GM19372 (cell line): ENCODE measurements at regions not wholly inside any gene's neighbourhood (a gene's known extent, or its start where the extent isn't known, plus 50 kb on each side); places are given as distances from the start of the nearest gene placed in this dataset.

ENCODE experiments used
- ATAC-seq: cut with Tn5 transposase; IDR thresholded peaks from one replicate; pipeline ENCODE4 v1.9.1; 2021; ENCODE audit warnings: mild to moderate bottlenecking, low read depth, moderate library complexity; ENCODE audit not compliant: unreplicated experiment

DNA sequence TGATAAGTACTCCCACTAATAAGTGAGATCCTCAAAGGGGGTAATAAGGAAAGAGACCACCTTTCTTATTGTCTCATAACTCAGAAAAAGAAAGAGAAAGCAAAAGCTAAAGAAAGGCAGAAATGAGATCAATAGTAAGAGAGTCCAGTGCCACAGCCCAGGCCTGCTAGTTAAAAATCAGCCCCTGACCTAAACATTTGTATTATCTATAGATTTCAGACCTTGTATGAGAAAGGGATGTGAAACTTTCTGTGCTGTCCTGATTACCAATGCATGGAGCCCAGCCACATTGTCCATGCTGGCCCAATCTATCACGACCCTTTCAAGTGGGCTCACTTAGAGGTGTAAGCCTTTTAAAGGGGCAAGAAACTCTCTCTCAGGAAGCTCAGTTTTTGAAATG is 684.8 kb upstream of the TSPY4 start:
- no peak for ATAC-seq

DNA sequence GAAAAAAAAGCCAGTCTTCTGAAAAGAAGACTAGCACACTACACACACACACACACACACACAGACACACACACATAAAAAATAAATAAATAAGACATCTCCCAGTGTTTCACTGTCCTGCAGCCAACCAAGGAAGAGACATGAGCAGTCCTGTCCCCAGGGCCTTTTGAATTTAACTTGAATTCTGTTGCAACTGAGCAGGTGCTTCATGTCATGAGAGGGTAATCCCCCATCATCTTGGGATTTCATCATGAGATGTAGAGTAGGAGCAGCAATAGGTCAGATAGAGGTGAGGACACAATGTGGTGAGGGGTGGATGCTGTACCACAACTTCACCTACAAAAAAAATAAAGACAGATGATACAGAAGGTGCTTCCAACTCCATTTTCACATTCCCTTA is 682.2 kb upstream of the TSPY4 start:
- ATAC-seq = no peak

DNA sequence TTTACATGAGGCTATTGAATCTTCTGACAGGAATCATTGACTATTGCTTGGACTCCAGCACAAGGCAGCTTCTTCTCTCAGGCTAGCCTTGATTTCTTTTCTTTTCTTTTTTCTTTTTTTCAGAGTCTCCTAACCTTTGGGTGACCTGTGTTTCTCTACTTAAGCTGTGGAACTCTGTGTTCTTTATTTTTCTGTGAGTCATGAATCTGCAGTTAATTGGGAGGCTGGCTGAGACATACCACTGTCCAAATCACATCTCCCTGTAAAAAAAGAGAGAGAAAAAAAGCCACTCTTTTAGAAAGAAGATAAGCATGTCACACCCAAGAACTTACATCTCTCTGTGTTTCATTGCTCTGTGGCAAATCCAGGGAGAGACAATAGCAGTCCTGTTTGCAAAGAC is 681.2 kb upstream of the TSPY4 start:
- no peak for ATAC-seq

DNA sequence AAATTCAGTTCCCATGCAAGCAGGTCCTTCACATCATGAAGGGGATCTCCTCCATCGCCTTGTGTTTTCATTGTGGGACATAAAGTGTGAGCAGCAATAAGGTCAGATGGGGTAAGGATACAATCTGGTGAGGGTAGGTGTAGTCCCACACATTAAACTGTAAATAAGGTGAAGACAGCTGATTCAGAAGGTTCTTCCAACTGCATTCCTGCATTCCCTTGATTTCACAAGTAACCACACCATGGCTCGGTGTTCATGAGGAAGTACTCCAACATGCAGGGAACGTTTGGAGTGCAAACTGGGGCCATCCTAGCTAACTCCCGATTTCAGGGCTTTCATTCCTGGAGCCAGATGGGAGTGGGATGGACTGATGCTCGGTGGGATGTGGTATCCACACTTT is 680.7 kb upstream of the TSPY4 start:
- no peak for ATAC-seq

DNA sequence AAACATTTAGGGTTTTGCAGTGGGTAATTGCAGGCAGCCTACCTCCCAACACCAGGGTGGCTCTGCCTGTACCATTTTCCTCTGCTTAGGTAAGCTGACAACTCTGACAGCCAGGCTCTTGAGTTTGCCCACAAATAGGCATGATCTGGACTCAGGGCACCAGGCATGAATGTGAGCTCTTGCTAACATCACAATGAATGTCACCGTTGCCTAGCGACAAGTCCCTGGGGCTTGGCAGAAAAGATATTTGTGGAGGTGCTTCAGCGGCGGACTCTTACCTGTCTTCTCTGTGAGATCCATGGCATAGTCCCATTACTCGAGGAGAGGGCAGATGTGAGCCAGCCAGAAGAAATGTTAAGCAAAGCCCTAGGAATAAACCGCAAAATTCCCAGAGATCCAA is 677.5 kb upstream of the TSPY4 start:
- ATAC-seq = no peak

DNA sequence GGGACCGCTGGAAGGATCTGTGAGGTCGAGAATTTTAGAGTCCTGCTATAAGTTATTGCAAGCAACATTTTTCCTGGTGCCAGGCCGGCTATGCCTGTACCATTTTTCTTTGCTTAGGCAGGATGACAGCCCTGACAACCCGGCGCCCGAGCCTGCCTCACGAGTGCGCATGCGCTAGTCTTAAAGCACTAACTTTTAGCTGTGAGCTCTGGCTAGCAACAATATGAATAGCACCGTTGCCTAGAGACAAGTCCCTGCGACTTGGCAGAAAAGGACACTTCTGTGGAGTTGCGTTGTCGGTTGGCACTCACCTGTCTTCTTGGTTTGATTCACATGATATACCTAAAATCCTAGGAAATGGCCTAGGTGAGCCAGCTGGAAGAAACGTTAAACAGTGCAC is 663.4 kb upstream of the TSPY4 start:
- no peak for ATAC-seq

DNA sequence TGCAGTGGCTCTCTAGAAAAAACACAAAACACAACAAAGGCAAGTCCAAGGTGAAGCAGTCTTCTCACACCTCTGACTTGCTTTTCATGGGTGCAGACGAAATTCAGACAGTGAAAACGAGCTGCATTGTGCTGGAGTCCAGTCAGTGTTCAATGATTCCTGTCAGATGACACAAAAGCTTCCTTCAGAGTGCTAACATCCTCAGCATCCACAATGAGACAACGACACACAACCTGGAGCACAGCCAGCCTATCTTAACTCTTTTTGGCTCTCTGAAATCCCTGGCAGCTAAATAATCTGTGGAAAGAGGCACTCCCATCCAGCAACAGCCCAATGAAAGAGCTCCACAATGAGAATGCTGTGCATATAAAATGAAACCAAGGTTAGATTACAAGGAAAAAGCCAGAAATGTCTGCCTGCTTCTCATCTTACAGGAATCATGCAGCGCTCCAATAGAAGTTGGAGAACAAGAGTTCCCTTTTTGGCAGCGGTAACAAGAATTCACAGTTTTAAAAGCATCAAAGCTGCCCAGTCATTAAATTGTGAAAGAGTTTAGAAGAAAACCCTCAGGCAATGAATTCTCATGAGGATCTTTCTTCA is 659.8 kb upstream of the TSPY4 start:
- ATAC-seq = no peak

DNA sequence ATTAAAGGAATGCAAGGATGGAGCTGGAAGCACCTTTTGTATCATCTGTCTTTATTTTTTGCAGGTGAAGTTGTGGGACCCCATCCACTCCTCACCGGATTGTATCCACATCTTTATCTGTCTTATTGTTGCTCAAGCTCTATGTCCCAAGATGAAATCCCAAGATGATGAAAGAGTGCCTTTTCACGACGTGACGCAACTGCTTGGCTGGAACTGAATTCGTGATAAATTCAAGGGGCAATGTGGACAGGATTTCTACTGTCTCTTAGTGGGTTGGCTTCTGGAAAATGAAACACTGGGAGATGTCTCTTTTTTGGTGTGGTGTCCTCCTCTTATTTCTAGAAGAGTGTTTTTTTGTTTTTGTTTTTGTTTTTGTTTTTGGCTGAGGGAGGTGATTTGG is 650.1 kb upstream of the TSPY4 start:
- ATAC-seq = no peak

DNA sequence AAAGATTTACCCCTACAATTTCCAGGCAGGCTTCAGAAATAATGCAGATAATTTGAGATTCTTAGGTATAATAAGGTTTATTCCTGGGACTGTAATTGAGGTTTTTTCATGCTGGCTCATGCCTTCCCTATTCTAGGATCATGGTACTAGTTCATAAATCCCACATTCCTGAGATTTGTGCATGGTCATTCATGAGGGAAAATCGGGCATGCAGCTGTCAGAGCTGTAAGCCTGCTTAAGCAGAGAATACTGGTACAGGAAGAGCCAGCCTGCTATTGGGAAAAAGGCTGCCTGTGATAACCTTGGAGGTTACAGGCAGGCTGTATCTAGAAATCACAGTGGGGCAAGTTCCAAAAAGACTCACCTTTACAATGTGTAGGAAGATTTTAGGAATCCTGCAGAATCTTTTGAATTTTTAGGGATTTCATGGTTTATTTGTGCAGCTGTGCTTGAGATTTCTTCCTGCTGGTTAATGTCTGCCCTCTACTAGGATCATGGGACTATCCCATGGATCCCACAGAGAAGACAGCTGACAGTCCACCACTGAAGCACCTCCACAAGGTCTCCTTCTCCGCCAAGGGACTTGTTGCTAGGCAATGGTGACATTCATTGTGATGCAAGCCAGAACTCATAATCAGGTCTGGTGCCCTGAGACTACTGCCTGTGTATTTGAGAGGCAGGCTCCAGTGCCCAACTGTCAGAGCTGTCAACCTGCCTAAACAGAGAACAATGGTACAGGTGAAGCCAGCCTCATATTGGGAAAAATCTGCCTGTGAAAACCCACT is 646.2 kb upstream of the TSPY4 start:
- ATAC-seq = no peak

DNA sequence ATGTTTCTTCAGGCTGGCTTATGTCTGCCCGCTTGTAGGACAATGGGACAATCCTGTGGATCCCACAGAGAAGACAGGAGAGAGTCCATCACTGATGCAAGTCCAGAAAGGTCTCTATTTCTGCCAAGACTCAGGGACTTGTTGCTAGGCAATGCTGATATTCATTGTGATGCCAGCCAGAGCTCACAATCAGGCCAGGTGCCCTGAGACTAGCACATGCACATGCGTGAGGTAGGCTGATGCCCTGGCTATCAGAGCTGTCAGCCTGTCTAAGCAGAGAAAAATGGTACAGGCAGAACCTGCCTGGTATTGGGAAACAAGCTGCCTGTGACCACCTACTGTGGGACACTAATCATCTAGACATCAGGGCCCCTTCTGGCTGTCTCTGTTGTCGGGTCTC is 638.7 kb upstream of the TSPY4 start:
- ATAC-seq = no peak

DNA sequence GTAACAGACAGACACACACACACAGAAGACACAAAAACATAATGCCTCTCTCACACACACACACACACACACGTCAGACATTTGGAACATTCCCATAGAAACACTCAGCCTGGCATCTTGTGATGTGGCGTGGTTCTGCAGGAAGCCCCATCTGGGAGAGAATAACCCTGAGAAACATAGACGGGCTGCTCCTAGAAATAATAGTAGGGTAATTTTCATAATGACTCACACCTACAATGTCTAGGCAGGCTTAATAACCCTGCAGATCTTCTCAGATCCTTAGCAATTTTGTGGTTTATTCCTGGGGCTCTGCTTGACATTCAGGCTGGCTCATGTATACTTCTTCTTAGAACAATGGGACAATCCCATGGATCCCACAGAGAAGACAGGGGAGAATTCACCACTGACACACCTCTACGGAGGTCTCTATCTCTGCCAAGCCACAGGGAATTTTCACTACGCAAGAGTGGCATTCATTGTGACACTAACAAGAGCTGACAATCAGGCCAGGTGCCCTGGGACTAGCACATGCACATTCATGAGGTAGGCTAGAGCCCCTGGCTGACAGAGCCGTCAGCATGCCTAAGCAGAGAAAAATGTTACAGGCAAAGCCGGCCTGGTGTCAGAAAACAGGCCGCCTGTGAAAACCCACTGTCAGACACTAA is 631.5 kb upstream of the TSPY4 start:
- ATAC-seq = no peak

DNA sequence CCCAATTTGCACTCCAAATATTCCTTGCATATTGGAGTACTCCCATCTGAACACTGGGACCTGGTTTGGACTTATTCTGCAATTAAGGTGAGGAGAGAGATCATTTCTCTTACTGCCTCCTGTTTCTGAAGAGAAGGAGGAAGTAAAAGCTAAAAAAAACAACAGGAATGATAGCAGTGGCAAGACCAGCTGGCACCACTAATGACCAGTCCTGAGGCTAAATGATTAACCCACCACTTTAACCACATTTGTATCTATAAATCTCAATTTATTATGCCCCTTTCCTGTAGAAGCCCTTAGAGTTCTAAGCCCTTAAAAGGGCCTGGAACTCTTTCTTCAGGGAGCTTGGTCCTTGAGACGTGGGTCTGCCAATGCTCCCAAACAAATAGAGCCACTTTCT is 625.0 kb upstream of the TSPY4 start:
- no peak for ATAC-seq

DNA sequence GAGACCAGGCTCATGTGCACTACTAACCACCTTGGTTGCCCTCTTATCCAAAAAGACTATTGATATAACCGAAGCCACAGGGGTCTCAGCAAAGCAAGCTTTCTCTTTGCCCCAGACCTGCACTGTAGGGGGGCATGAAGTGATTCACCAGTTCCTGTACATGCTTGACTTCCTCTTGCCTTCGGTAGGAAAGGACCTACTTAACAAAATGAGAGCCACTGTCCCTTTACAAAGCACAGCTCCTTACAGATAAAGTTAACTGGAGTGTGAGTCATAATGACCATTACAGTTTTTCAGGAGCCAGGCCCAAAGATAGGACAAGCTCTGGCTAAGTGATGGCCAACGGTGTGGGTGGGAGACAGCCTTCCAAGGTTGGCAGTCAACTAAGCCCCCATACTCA is 622.0 kb upstream of the TSPY4 start:
- no peak for ATAC-seq

DNA sequence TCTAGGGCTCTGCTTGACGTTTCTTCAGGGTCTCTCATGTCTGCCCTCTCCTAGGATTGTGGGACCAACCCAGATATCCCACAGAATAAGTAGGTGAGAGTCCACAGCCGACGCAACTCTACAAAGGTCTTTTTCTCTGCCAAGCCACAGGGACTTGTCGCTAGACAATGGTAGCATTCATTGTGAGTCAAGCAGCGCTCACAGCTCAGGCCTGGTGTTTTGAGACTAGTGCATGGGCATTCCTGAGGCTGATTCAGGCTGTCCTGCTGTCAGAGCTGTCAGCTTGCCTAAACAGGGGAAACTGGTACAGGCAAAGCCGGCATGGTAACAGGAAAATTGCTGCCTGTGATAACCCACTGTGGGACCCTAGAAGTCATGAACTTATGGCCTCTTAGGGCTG is 610.6 kb upstream of the TSPY4 start:
- no peak for ATAC-seq

DNA sequence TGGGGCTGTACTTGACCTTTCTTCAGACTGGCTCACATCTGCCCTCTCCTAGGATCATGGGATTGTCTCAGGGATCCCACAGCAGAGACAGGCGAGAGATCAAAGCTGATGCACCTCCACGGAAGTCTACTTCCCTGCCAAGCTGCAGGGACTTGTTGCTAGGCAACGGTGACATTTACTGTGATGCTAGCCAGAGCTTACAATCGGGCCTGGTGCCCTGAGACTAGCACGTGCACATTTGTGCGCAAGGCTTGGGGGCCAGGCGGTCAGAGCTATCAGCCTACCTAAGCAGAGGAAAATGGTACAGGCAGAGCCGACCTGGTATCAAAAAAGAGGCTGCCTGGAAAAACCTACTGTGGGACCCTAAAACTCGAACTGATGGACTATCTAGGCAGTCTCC is 607.3 kb upstream of the TSPY4 start:
- no peak for ATAC-seq

DNA sequence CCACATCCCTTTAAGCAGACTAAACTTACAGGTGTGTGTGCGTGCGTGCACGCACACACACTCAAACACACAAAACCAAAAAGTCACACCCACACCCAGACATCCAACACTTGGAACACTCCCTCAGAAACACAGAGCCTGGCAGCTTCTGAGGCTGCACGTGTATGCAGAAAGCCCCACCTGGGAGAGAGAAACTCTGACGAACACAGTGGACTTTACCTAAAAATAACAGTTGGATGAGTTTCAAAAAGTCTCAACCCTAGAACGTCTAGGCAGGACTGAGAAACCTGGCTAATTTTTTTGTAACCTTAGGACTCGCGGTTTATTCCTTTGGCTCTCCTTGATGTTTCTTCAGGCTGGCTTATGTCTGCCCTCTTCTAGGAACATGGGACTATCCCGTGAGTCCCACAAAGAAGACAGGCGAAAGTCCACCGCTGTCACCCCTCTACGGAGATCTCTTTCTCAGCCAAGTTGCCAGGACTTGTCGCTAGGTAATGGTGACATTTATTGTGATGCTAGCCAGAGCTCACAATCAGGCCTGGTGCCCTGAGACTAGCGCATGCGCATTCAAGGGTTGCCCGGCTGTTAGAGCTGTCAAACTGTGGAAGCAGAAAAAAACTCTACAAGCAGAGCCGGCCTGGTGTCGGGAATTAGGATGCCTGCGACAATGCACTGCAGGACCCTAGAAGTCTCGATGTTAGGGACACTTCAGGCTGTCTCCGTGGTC is 595.8 kb upstream of the TSPY4 start:
- no peak for ATAC-seq

DNA sequence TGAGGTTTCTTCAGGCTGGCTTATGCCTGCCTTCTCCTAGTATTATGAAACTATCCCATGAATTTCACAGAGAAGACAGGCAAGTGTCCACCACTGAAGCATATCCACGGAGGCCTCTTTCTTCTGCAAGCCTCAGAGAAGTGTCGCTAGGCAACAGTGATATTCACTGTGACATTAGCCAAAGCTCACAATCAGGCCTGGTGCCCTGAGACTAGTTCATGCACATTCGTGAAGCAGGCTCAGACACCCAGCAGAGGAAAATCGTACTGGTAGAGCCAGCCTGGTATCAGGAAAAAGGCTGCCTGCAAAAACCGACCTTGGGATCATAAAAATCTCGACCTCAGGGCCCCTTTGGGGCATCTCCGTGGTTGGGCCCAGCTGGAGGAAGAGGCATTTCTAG is 573.1 kb upstream of the TSPY4 start:
- ATAC-seq = no peak

DNA sequence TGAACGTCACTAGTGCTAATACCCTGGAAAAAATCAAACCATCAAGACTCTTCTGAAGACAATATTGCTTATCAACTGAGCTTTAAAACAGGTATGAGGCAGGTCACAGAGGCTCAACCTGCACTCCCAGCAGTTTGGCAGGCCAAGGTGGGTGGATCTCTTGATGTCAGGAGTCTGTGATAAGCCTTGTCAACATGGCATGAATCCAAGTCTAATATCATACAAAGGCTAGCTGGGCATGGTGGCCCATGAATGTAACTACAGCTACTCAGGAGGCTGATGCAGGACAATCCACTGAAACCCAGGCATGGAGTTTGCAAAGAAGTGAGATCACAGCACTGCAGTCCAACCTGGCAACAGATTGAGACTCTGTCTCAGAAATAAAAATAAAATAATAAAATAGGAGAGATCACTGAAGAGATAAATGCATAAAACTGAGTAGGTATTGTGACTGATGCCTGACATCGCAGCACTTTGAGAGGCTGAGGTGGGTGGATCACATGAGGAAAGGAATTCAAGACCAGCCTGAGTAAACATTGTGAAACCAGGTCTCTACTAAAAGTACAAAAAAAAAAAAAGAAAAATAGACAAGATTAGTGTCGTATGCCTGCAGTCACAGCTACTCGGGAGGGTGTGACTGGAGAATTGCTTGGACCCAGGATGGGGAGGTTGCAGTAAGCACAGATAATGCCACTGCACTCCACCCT is 555.9 kb upstream of the TSPY4 start:
- ATAC-seq = no peak

DNA sequence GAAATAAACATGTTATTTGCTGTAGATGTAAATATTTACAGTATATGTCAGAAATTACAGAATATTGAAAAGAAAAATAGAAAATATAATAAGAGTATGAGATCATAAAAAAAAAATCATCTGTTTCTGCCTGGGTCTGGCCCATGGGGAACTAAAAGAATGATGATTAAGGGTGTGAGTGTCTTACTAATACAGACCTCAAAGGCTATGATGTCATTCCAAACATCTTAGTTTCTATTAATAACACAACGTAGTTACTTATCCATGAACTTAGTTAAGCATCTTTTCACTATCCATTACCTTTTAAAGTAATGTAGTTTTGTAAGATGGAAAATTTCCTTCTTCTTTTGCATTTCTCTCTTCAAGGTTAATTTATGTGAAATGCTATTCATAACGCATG is 542.7 kb upstream of the TSPY4 start:
- ATAC-seq = no peak

DNA sequence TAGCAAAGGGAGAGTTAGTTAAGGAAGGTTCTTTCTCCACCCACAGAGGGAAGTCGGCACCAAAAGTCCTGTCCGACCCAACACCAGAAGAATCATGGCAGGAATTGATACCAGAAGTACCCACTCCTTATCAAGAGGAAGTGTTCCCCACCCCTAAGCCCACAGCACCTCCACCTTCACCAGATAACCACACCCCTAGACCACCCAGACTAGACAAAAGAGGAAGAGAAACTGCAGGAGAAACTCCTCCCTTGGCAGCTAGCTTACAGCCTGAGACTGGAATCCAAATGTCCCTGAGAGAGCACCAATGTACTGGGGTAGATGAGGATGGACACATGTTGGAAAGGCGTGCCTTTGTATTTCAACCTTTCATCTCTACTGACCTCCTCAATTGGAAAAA is 532.9 kb upstream of the TSPY4 start:
- ATAC-seq = no peak
